H9 (cell line): ENCODE measurements at regions not wholly inside any gene's neighbourhood (a gene's known extent, or its start where the extent isn't known, plus 50 kb on each side); places are given as distances from the start of the nearest gene placed in this dataset.

Experiments used
- DNase-seq: peaks from one replicate; pipeline ENCODE4 v3.0.0-alpha.2; 2017
- H2AFZ ChIP-seq: one replicate; pipeline ENCODE4 v1.6.1; 2013; ENCODE audit warnings: mild to moderate bottlenecking, low read length, control low read depth, moderate library complexity
- H2AK5ac ChIP-seq: 2 replicates; pipeline ENCODE4 v1.6.1; 2013; ENCODE audit warnings: low read length, control low read depth, mixed read lengths; ENCODE audit not compliant: insufficient read length
- H2BK120ac ChIP-seq: one replicate; pipeline ENCODE4 v1.6.1; 2013; ENCODE audit warnings: low read depth, mild to moderate bottlenecking, low read length, control low read depth, inconsistent platforms; ENCODE audit not compliant: poor library complexity, severe bottlenecking
- H2BK12ac ChIP-seq: 2 replicates; pipeline ENCODE4 v1.6.1; 2013; ENCODE audit warnings: low read length, control low read depth, mixed read lengths, low read depth; ENCODE audit not compliant: insufficient read length
- H2BK15ac ChIP-seq: 2 replicates; pipeline ENCODE4 v1.6.1; 2013; ENCODE audit warnings: low read depth, low read length, control low read depth
- H2BK20ac ChIP-seq: one replicate; pipeline ENCODE4 v1.6.1; 2013; ENCODE audit warnings: low read depth, mild to moderate bottlenecking, low read length, control low read depth, inconsistent platforms; ENCODE audit not compliant: poor library complexity, severe bottlenecking
- H2BK5ac ChIP-seq: 2 replicates; pipeline ENCODE4 v1.6.1; 2013; ENCODE audit warnings: low read length, control low read depth, mixed read lengths; ENCODE audit not compliant: insufficient read length
- H3K14ac ChIP-seq: 2 replicates; pipeline ENCODE4 v1.6.1; 2013; ENCODE audit warnings: low read length, control low read depth; ENCODE audit not compliant: insufficient read depth
- H3K18ac ChIP-seq: 2 replicates; pipeline ENCODE4 v1.6.1; 2013; ENCODE audit warnings: low read depth, mild to moderate bottlenecking, mixed read lengths, low read length, control low read depth; ENCODE audit not compliant: insufficient read length
- H3K23ac ChIP-seq: 2 replicates; pipeline ENCODE4 v1.6.1; 2013; ENCODE audit warnings: low read length, control low read depth, mixed read lengths, low read depth; ENCODE audit not compliant: insufficient read length
- H3K23me2 ChIP-seq: 2 replicates; pipeline ENCODE4 v1.6.1; 2013; ENCODE audit warnings: low read depth, mild to moderate bottlenecking, mixed read lengths, low read length, control low read depth; ENCODE audit not compliant: insufficient read length, poor library complexity, severe bottlenecking
- H3K27ac ChIP-seq: 2 replicates; pipeline ENCODE4 v1.5.1; 2013; ENCODE audit warnings: low read length, control low read depth, mixed read lengths, low read depth; ENCODE audit not compliant: insufficient read length
- H3K27me3 ChIP-seq: 2 replicates; pipeline ENCODE4 v1.6.1; 2013; ENCODE audit warnings: low read length, control low read depth, inconsistent platforms; ENCODE audit not compliant: insufficient read depth
- H3K4ac ChIP-seq: 2 replicates; pipeline ENCODE4 v1.6.1; 2013; ENCODE audit warnings: low read depth, mild to moderate bottlenecking, control low read depth, inconsistent platforms, low read length, moderate library complexity
- H3K4me1 ChIP-seq: 2 replicates; pipeline ENCODE4 v1.6.1; 2013; ENCODE audit warnings: low read length, control low read depth, inconsistent platforms; ENCODE audit not compliant: insufficient read depth
- H3K4me2 ChIP-seq: 2 replicates; pipeline ENCODE4 v1.6.1; 2013; ENCODE audit warnings: low read length, control low read depth, mixed read lengths; ENCODE audit not compliant: insufficient read length, insufficient read depth
- H3K56ac ChIP-seq: 2 replicates; pipeline ENCODE4 v1.6.1; 2013; ENCODE audit warnings: low read depth, mild to moderate bottlenecking, mixed read lengths, low read length, control low read depth; ENCODE audit not compliant: insufficient read length
- H3K79me1 ChIP-seq: 2 replicates; pipeline ENCODE4 v1.6.1; 2013; ENCODE audit warnings: low read depth, mild to moderate bottlenecking, moderate library complexity, low read length, control low read depth, inconsistent platforms; ENCODE audit not compliant: insufficient read depth, poor library complexity, severe bottlenecking
- H3K79me2 ChIP-seq: 2 replicates; pipeline ENCODE4 v1.6.1; 2013; ENCODE audit warnings: low read length, control low read depth, inconsistent platforms; ENCODE audit not compliant: insufficient read depth
- H3K9ac ChIP-seq: 2 replicates; pipeline ENCODE4 v1.6.1; 2013; ENCODE audit warnings: low read length, control low read depth, mixed read lengths; ENCODE audit not compliant: insufficient read length; ENCODE audit errors: extremely low read depth
- H3K9me3 ChIP-seq: one replicate; pipeline ENCODE4 v1.6.1; 2013; ENCODE audit warnings: low read depth, low read length, inconsistent platforms; ENCODE audit not compliant: control insufficient read depth
- H3T11ph ChIP-seq: one replicate; pipeline ENCODE4 v1.6.1; 2013; ENCODE audit warnings: mild to moderate bottlenecking, low read length, control low read depth, inconsistent platforms
- H4K20me1 ChIP-seq: one replicate; pipeline ENCODE4 v1.6.1; 2013; ENCODE audit not compliant: control insufficient read depth, insufficient read length, insufficient read depth
- H4K5ac ChIP-seq: 2 replicates; pipeline ENCODE4 v1.6.1; 2013; ENCODE audit warnings: low read depth, mild to moderate bottlenecking, mixed read lengths, low read length, control low read depth; ENCODE audit not compliant: insufficient read length
- H4K8ac ChIP-seq: replicated peaks from 2 replicates; pipeline ENCODE4 v1.6.1; 2013; ENCODE audit warnings: low read length, control low read depth, mixed read lengths, low read depth; ENCODE audit not compliant: insufficient read length
- H4K91ac ChIP-seq: 2 replicates; pipeline ENCODE4 v1.6.1; 2013; ENCODE audit warnings: low read depth, mild to moderate bottlenecking, moderate library complexity, mixed read lengths, low read length, control low read depth; ENCODE audit not compliant: insufficient read length
- H3K27ac Mint-ChIP-seq, 3 experiments: 2 replicates in 2 of 3; 3 replicates in 1 of 3; pipeline ENCODE4 v1.8.0; 2020 to 2021; ENCODE audit warnings: mixed read lengths in 3 of 3, mild to moderate bottlenecking in 1 of 3, moderate library complexity in 1 of 3
- H3K27me3 Mint-ChIP-seq: 2 replicates; pipeline ENCODE4 v1.8.0; 2021; ENCODE audit warnings: low read depth, mild to moderate bottlenecking, moderate library complexity, mixed read lengths
- H3K36me3 Mint-ChIP-seq, 3 experiments: 2 replicates in 2 of 3; 3 replicates in 1 of 3; pipeline ENCODE4 v1.8.0; 2020 to 2021; ENCODE audit warnings: low read depth in 3 of 3, mixed read lengths in 3 of 3; ENCODE audit not compliant: insufficient read depth in 1 of 3
- H3K4me1 Mint-ChIP-seq, 2 experiments: 2 replicates each; pipeline ENCODE4 v1.8.0; 2020; ENCODE audit warnings: mixed read lengths in 2 of 2
- H3K4me3 Mint-ChIP-seq, 2 experiments: 2 replicates in 1 of 2; 3 replicates in 1 of 2; pipeline ENCODE4 v1.8.0; 2020 to 2021; ENCODE audit warnings: mild to moderate bottlenecking in 2 of 2, mixed read lengths in 2 of 2, moderate library complexity in 1 of 2
- H3K9me3 Mint-ChIP-seq, 2 experiments: 2 replicates in 1 of 2; 3 replicates in 1 of 2; pipeline ENCODE4 v1.8.0; 2020; ENCODE audit warnings: mild to moderate bottlenecking in 2 of 2, mixed read lengths in 2 of 2, moderate library complexity in 1 of 2
- WGBS: extraction: QIAGEN DNeasy Blood & Tissue Kit; methylation state at CpG from one replicate; pipeline ENCODE4 v1.1.7; 2013; ENCODE audit warnings: missing lambda C conversion rate, low lambda C conversion rate, mixed read lengths; ENCODE audit not compliant: insufficient read length; ENCODE audit errors: extremely low coverage; 5-methylcytosine and 5-hydroxymethylcytosine counted together
- TF ChIP-seq, protein P1 (sequence below): fragments of 200-600 bp; sonication (generic); conservative IDR thresholded peaks from 3 replicates; pipeline ENCODE4 v1.8.0; 2021; ENCODE audit warnings: antibody characterized with exemption, mild to moderate bottlenecking

DNA sequence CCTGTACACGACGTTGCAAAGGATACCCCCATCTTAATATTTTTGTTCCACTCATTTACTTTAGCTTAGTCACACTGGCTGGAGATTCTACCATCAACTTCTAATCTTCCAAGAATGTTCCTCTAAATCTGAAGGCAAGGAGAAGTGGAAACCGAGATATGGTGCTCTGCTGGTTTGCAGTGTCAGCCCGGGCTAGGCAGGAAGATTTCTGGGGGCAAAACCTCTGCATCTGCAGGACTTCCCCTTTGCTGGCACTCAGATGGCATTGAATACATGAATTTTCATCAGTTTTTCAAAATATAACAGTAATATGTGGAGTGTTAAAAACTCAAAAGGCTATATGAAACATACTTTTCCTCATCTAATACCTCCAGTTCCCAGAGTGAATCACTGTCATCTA is 240.4 kb downstream of the RPLP1 start:
- H2BK120ac ChIP-seq: no peak overlapping the region

More for the DNA sequence above, 240.4 kb downstream of the RPLP1 start:
- Histone ChIP-seq H2BK5ac (no peak overlapping the region), H3K27ac (no peak overlapping the region), H2BK15ac (no peak overlapping the region), H3K4me2 (no peak overlapping the region), H3K79me2 (no peaks in the 10 kb centered on the region), H2BK12ac (no peak overlapping the region), H3K23ac (no peak overlapping the region), H2AFZ (no peak overlapping the region), H3K27me3 (no peaks in the 10 kb centered on the region), H4K8ac (no peak overlapping the region), H3K9ac (no peak overlapping the region), H4K20me1 (no peaks in the 10 kb centered on the region), H3K9me3 (peaks cover 6% of the 10 kb centered on the region), H3K4ac (no peak overlapping the region), H3K23me2 (no peaks in the 10 kb centered on the region), H4K91ac (no peak overlapping the region), H3K56ac (no peak overlapping the region), H4K5ac (no peak overlapping the region), H3K14ac (no peak overlapping the region), H3T11ph (no peak overlapping the region), H3K4me1 (no peaks in the 10 kb centered on the region), H2BK20ac (no peak overlapping the region), H3K79me1 (no peaks in the 10 kb centered on the region), H2AK5ac (no peak overlapping the region), H3K18ac (no peak overlapping the region)
- Mint-ChIP-seq H3K27me3 (peaks cover 4% of the 10 kb centered on the region), H3K4me3 (no peak overlapping the region), H3K27ac (no peak overlapping the region), H3K9me3 (peaks cover 10 to 15% of the 10 kb centered on the region in 2 experiments), H3K4me1 (peaks cover 0 to 8% of the 10 kb centered on the region in 2 experiments; a peak in 2 of 4 replicates), H3K36me3 (peaks cover 0 to 12% (median 5%) of the 10 kb centered on the region in 3 experiments; a peak in 4 of 7 replicates)
- TF ChIP-seq, protein P1, sequence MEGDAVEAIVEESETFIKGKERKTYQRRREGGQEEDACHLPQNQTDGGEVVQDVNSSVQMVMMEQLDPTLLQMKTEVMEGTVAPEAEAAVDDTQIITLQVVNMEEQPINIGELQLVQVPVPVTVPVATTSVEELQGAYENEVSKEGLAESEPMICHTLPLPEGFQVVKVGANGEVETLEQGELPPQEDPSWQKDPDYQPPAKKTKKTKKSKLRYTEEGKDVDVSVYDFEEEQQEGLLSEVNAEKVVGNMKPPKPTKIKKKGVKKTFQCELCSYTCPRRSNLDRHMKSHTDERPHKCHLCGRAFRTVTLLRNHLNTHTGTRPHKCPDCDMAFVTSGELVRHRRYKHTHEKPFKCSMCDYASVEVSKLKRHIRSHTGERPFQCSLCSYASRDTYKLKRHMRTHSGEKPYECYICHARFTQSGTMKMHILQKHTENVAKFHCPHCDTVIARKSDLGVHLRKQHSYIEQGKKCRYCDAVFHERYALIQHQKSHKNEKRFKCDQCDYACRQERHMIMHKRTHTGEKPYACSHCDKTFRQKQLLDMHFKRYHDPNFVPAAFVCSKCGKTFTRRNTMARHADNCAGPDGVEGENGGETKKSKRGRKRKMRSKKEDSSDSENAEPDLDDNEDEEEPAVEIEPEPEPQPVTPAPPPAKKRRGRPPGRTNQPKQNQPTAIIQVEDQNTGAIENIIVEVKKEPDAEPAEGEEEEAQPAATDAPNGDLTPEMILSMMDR: no peak
- no peak for DNase-seq
- WGBS: no CpG with 5 or more reads among the region's 4 CpGs
